ENCODE measurements at regions not wholly inside any gene's neighbourhood (a gene's known extent, or its start where the extent isn't known, plus 50 kb on each side); places are given as distances from the start of the nearest gene placed in this dataset.
"Not testable (repeated sequence)": the region's sequence is repeated elsewhere in the genome, so short reads cannot be mapped to it uniquely, and the experiment has no call there.

DNA sequence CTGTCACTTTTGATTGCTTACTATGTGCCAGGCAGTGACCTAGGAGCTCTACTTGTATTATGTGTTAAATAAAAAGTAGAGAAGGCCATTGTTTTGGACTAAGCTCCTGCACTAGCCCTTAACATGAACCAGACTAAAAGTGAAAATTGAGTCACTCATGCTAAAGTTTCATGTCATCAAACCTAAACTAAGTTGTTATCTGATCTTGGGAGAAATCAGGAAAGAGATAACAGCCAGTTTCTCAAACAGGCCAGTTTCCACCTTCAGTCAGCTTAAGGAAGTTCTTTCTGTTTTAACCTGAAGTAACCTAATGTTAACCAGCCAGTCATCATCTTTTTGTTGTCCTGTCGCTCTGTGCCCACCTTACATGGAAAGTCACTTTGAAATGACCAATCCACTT lies 102.1 kb upstream of the MARK1 start:
- no peak overlapping the region for H3K4me3 ChIP-seq (ENCODE audit: low read depth, low read length)
- in situ Hi-C loops (cut with HindIII; ENCODE audit: low sequenced_read_pairs): no loop called here
- TF ChIP-seq, protein P1, sequence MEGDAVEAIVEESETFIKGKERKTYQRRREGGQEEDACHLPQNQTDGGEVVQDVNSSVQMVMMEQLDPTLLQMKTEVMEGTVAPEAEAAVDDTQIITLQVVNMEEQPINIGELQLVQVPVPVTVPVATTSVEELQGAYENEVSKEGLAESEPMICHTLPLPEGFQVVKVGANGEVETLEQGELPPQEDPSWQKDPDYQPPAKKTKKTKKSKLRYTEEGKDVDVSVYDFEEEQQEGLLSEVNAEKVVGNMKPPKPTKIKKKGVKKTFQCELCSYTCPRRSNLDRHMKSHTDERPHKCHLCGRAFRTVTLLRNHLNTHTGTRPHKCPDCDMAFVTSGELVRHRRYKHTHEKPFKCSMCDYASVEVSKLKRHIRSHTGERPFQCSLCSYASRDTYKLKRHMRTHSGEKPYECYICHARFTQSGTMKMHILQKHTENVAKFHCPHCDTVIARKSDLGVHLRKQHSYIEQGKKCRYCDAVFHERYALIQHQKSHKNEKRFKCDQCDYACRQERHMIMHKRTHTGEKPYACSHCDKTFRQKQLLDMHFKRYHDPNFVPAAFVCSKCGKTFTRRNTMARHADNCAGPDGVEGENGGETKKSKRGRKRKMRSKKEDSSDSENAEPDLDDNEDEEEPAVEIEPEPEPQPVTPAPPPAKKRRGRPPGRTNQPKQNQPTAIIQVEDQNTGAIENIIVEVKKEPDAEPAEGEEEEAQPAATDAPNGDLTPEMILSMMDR (IDR thresholded peaks at IDR 0.05; ENCODE audit: low read depth, low read length): no peak
- no peak for DNase-seq (ENCODE audit: low read depth, low spot score)

DNA sequence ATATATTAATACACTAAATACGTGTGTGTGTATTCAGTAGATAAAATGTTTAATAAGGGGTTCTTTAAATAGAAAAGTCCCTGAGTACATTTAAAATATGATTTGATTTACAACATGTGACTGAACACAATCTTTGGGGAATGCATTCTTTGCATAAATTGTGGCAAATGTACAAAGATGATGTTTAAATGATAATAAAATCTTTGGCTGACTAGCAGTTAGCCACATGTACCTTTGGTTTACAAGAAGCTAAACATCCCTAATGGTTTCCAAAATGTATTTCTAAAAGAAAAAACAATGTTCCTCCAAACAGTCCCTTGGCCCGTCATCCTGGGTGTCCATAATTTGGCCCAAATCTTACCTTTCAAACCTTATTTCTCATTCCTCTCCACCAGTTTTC lies 106.4 kb upstream of the MARK1 start:
- H3K4me3 ChIP-seq (ENCODE audit: low read depth, low read length): no peak overlapping the region
- DNase-seq (ENCODE audit: low read depth, low spot score): no peak
- in situ Hi-C loops (cut with HindIII; ENCODE audit: low sequenced_read_pairs): no loop called here
- TF ChIP-seq, protein P1 (IDR thresholded peaks at IDR 0.05; ENCODE audit: low read depth, low read length): no peak

DNA sequence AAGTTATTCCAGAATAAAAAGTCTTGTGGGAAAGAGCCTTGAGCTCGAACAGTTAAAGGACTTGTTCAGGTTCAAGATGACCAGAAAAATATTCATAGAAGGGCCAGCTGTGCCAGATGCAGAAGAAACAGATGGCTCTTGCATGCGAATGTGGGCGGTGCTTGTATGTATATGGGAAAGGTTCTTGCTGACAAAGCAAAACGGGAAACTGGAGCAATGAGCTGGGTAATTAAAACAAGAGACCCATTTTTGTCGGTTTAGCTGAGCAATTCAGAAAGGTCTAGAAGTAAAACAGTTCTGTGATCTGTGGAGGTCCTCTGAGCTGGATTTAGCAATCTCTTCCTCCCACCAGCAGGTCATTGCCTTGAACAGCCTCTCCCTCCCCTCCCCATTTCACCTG lies 107.2 kb upstream of the MARK1 start:
- in situ Hi-C loops (cut with HindIII; ENCODE audit: low sequenced_read_pairs): no loop called here
- DNase-seq (ENCODE audit: low read depth, low spot score): no peak
- H3K4me3 ChIP-seq (ENCODE audit: low read depth, low read length): no peak overlapping the region
- TF ChIP-seq, protein P1 (IDR thresholded peaks at IDR 0.05; ENCODE audit: low read depth, low read length): no peak

DNA sequence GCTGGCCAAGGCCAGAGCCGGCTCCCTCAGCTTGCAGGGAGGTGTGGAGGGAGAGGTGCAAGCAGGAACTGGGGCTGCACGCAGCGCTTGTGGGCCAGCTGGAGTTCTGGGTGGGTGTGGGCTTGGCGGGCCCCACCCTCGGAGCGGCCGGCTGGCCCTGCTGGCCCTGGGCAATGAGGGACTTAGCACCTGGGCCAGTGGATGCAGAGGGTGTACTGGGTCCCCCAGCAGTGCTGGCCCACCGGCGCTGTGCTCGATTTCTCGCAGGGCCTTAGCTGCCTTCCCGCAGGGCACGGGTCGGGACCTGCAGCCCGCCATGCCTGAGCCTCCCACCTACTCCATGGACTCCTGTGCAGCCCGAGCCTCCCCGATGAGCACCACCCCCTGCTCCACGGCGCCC lies 115.6 kb upstream of the MARK1 start:
- in situ Hi-C loops (cut with HindIII; ENCODE audit: low sequenced_read_pairs); DNase-seq (ENCODE audit: low read depth, low spot score): not testable (repeated sequence)

DNA sequence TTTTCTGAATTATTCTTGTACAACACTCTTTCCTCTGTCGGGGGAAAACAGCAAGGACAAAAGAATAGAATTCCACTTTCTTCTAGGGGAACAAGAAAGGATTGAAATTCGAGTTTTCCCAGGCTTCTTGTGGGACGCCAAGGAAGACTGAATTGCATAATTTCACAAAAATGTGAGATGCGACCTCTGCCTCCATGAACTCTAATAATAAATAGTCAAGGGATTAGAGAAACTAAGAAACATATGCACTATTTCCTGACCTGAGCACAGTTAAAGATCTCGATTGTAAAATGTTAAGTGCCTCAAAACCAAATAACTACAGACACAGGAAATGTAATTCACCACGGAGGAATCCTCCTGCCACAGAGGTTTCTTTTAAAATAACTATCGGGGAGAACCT lies 117.3 kb upstream of the MARK1 start:
- TF ChIP-seq, protein P1 (IDR thresholded peaks at IDR 0.05; ENCODE audit: low read depth, low read length): no peak

More for the DNA sequence above, 115.6 kb upstream of the MARK1 start:
- not testable (repeated sequence) for H3K4me3 ChIP-seq (ENCODE audit: low read depth, low read length)

DNA sequence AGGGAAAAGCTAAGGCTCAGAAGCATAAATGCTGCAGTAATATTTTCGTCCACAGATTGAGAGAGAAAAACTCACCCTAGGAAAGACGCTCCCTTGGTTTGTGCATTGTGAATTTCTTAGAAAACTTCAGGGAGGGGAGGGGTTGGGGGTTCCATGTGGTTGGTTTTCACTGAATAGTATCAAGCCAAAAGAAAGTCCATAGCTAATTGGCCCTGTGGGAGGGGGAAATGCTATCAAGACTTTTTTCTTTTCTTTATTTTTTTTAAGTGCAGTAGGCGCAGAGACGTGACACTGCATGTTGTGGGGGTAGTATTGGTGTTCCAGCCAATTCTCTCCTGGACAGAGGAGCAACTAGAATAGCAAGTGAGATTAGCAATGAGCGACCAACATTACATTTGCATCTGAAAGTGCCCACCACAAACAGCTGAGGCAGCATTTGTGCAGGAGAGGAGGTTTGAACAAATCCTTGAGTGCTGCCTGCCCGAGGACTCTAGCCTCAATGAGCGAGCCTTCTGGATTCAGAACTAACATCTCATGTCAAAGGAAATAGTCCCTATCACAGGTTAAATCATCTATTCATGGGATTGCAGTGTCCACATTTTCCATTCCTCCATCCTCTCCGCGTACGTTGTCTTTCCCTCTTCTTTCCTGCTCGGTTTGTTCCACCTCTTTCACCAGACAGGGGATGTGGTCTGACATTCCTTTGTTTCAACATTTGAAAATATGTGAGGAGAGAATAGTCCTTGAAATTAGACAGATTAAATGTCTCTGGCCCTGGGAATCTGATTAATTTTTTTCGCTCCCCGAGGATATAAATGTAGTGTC lies 118.0 kb upstream of the MARK1 start:
- TF ChIP-seq, protein P1 (IDR thresholded peaks at IDR 0.05; ENCODE audit: low read depth, low read length): no peak
- H3K4me3 ChIP-seq (ENCODE audit: low read depth, low read length): no peak overlapping the region
- in situ Hi-C loops (cut with HindIII; ENCODE audit: low sequenced_read_pairs): no loop called here
- DNase-seq (ENCODE audit: low read depth, low spot score): no peak

More for the DNA sequence above, 117.3 kb upstream of the MARK1 start:
- in situ Hi-C loops (cut with HindIII; ENCODE audit: low sequenced_read_pairs): no loop called here
- H3K4me3 ChIP-seq (ENCODE audit: low read depth, low read length): no peak overlapping the region
- DNase-seq (ENCODE audit: low read depth, low spot score): no peak

DNA sequence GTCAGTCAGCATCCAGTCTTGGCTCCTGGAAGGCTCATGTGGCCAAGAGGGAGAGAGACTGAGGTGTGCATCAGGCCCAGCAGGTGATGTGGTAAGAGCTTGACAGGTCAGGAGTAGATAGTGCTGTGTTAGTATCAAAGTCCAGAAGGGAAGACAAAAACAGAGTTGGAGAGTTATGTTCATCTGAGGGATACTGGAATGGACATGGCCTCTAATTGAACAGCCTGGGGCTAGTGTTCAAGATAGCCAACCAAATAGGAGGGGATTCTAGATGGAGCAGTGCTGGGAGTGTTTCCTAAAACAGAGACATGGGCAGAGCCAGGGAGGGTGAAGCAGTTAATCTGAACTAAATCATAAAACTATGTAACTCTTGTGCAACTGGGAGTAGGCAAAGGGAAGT lies 120.7 kb upstream of the MARK1 start:
- no peak for DNase-seq (ENCODE audit: low read depth, low spot score)
- TF ChIP-seq, protein P1 (IDR thresholded peaks at IDR 0.05; ENCODE audit: low read depth, low read length): no peak
- in situ Hi-C loops (cut with HindIII; ENCODE audit: low sequenced_read_pairs): no loop called here
- H3K4me3 ChIP-seq (ENCODE audit: low read depth, low read length): no peak overlapping the region
